Activated CD8-positive, alpha-beta memory T cell treated with anti-CD3 and anti-CD28 coated beads, Interleukin-2, amount 50 U/mL, for 1 hour (primary cell): ENCODE measurements at regions not wholly inside any gene's neighbourhood (a gene's known extent, or its start where the extent isn't known, plus 50 kb on each side); places are given as distances from the start of the nearest gene placed in this dataset.
"Not testable (repeated sequence)": the region's sequence is repeated elsewhere in the genome, so short reads cannot be mapped to it uniquely, and the experiment has no call there.

ENCODE experiments used
- DNase-seq: peaks from one replicate; pipeline ENCODE4 v3.0.0-alpha.2; 2020; ENCODE audit errors: extremely low read depth

GRCh38 chr2:160730296-160730995 is 236.8 kb upstream of the RBMS1 start:
- no peak for DNase-seq

GRCh38 chr2:160731415-160731814 is 237.8 kb upstream of the RBMS1 start:
- DNase-seq, result no peak

GRCh38 chr2:160731856-160732255 is 238.2 kb upstream of the RBMS1 start:
- no peak for DNase-seq

GRCh38 chr2:160735696-160736095 is 242.1 kb upstream of the RBMS1 start:
- no peak for DNase-seq

GRCh38 chr2:160736148-160737028 is 242.8 kb upstream of the RBMS1 start:
- DNase-seq, result no peak

GRCh38 chr2:160737247-160737646 is 243.6 kb upstream of the RBMS1 start:
- no peak for DNase-seq

- no peak for DNase-seq
Observed at GRCh38 chr2:160741271-160741670, 247.7 kb upstream of the RBMS1 start.

GRCh38 chr2:160741815-160742214 is 248.2 kb upstream of the RBMS1 start:
- no peak for DNase-seq

GRCh38 chr2:160742667-160743066 is 249.1 kb upstream of the RBMS1 start:
- no peak for DNase-seq

- no peak for DNase-seq
Observed at GRCh38 chr2:160747501-160748170, 254.0 kb upstream of the RBMS1 start.

GRCh38 chr2:160751021-160751420 is 257.4 kb upstream of the RBMS1 start:
- DNase-seq, result no peak

- no peak for DNase-seq
Observed at GRCh38 chr2:160752475-160753330, 259.1 kb upstream of the RBMS1 start.

- DNase-seq, result no peak
Observed at GRCh38 chr2:160753331-160753654, 259.7 kb upstream of the RBMS1 start.

- no peak for DNase-seq
Observed at GRCh38 chr2:160753960-160754359, 260.4 kb upstream of the RBMS1 start.

- no peak for DNase-seq
Observed at GRCh38 chr2:160756481-160756880, 262.9 kb upstream of the RBMS1 start.

- not testable (repeated sequence) for DNase-seq
Observed at GRCh38 chr2:160762493-160763128, 269.0 kb upstream of the RBMS1 start.

GRCh38 chr2:160783474-160783873 is 289.9 kb upstream of the RBMS1 start:
- no peak for DNase-seq

GRCh38 chr2:160784034-160784433 is 290.4 kb upstream of the RBMS1 start:
- DNase-seq, result no peak

GRCh38 chr2:160790738-160791137 is 297.1 kb upstream of the RBMS1 start:
- no peak for DNase-seq

GRCh38 chr2:160791884-160792283 is 298.3 kb upstream of the RBMS1 start:
- DNase-seq, result no peak

GRCh38 chr2:160792837-160793236 is 299.2 kb upstream of the RBMS1 start:
- no peak for DNase-seq
